22Rv1 (cell line): ENCODE measurements at regions not wholly inside any gene's neighbourhood (a gene's known extent, or its start where the extent isn't known, plus 50 kb on each side); places are given as distances from the start of the nearest gene placed in this dataset.

Experiments used
- ZFX ChIP-seq: fragments of 450-650 bp; IDR thresholded peaks from 2 replicates; pipeline ENCODE4 v1.6.1; 2017; ENCODE audit warnings: antibody characterized with exemption, borderline replicate concordance
- TF ChIP-seq, protein P1 (sequence below): fragments of 450-650 bp; IDR thresholded peaks from 2 replicates; pipeline ENCODE4 v1.5.1; 2017; ENCODE audit warnings: mild to moderate bottlenecking

- no peak for TF ChIP-seq ZFX
- TF ChIP-seq, protein P1, sequence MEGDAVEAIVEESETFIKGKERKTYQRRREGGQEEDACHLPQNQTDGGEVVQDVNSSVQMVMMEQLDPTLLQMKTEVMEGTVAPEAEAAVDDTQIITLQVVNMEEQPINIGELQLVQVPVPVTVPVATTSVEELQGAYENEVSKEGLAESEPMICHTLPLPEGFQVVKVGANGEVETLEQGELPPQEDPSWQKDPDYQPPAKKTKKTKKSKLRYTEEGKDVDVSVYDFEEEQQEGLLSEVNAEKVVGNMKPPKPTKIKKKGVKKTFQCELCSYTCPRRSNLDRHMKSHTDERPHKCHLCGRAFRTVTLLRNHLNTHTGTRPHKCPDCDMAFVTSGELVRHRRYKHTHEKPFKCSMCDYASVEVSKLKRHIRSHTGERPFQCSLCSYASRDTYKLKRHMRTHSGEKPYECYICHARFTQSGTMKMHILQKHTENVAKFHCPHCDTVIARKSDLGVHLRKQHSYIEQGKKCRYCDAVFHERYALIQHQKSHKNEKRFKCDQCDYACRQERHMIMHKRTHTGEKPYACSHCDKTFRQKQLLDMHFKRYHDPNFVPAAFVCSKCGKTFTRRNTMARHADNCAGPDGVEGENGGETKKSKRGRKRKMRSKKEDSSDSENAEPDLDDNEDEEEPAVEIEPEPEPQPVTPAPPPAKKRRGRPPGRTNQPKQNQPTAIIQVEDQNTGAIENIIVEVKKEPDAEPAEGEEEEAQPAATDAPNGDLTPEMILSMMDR = no peak
These were observed 295.0 kb downstream of the RAD51AP2 start for GRCh38 chr2:17223211-17223610.
